ENCODE measurements at regions not wholly inside any gene's neighbourhood (a gene's known extent, or its start where the extent isn't known, plus 50 kb on each side); places are given as distances from the start of the nearest gene placed in this dataset.

DNA sequence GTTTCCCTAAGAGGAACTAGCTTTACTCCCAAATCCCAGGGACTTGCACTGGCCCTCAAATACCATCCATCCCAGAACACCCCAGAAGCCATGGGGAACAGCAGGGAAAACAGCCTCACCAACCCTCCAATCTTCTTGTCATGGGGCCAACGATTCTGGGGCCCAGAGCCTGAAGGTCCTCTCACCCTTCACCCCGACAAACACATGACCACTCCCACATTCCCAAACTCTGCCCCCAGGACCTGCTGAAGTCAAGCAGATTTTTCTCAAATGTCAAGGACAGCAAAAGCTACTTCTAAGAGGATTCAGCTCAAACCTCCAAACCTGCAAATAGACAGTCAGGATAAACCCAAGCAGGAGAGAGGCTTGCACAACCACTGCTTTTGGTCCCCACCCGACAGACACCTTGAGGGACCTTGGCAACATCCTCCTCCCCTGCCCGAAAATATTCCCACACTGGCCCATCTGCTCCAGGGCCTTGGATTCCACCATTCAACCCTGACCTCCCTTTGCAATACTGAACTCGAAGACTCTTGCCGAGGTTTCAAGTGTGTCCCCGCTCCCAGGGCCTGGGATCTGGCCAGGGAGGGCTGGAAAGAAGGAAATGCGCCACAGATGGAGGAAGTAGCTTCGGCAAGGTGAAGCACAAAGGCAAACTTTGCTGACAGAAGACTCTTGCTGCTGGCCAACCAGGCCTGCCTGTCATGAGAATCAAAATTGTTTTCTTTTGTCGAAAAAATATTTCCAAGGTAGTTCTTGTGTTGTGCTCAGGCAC lies 143.3 kb downstream of the ZFP36L2 start:
- TF ChIP-seq CTCF (conservative IDR thresholded peaks at IDR 0.05), result no peak
- no peak overlapping the region for H3K27ac ChIP-seq

GRCh38 chr2:43082111-43082894 lies 144.1 kb downstream of the ZFP36L2 start:
- TF ChIP-seq CTCF (conservative IDR thresholded peaks at IDR 0.05), result no peak
- H3K27ac ChIP-seq, result no peak overlapping the region

- no peak for TF ChIP-seq CTCF (conservative IDR thresholded peaks at IDR 0.05)
- H3K27ac ChIP-seq, result no peak overlapping the region
These were observed 145.2 kb downstream of the ZFP36L2 start for GRCh38 chr2:43081131-43081765.

DNA sequence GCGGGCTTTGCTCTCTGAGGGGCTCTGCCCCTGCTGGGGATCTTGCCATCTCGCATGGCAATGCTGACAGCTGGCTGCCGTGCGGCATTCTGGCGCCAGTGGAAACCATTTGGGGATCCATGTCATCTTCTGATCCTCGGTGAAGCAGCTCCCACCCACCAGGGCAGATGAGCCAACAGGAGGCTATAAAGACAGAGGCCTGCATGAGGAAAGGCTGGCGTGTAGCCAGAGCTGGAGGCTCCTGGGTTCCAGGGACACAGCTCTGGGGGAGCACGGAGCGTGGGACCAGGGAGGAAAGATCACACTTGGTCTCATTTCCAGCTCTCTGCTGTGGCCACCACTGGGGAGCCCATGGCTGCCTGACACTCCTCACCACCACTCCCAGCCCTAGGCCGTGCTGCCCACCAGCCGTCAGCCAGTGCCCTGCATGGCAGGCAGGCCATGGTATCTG lies 145.8 kb downstream of the ZFP36L2 start:
- H3K27ac ChIP-seq, result no peak overlapping the region
- no peak for TF ChIP-seq CTCF (conservative IDR thresholded peaks at IDR 0.05)

- TF ChIP-seq CTCF (conservative IDR thresholded peaks at IDR 0.05), result no peak
- no peak overlapping the region for H3K27ac ChIP-seq
These were observed 147.3 kb downstream of the ZFP36L2 start for GRCh38 chr2:43078781-43079755.

- no peak overlapping the region for H3K27ac ChIP-seq
- TF ChIP-seq CTCF (conservative IDR thresholded peaks at IDR 0.05), result no peak
These were observed 148.1 kb downstream of the ZFP36L2 start for GRCh38 chr2:43078301-43078700.

Data from VCaP (cell line).